SK-MEL-5 (cell line): ENCODE measurements at regions not wholly inside any gene's neighbourhood (a gene's known extent, or its start where the extent isn't known, plus 50 kb on each side); places are given as distances from the start of the nearest gene placed in this dataset.
"Not testable (repeated sequence)": the region's sequence is repeated elsewhere in the genome, so short reads cannot be mapped to it uniquely, and the experiment has no call there.

ENCODE experiments used
- DNase-seq: peaks from one replicate; pipeline ENCODE4 v3.0.0-alpha.2; 2016; ENCODE audit warnings: low read depth, low spot score
- in situ Hi-C: cut with HindIII; loops from 2 replicates; pipeline ENCODE4 v1.10.0; 2016; ENCODE audit warnings: low sequenced_read_pairs, high pct_unique_total_duplicates, low pct_unique_long_range_greater_than_20kb

DNA sequence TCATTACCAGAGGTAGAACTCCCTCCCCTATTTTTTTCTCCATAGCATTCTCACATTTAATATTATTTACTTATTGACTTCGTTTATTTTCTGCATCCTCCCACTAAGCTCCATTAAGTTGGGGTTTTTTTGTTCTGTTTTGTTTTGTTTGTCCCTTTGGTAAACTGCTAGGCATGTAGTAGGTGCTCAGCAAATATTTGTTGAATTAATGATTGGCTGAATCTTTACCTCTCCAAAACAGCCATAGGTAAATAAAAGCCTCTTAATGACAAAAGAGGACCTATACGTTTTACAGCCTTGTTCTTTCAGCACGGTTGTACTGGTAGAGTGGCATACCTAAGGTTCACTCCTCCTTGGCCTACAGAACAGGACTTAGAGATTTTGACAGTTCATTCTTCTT, 52.0 kb downstream of the PRORP start:
- no peak for DNase-seq
- in situ Hi-C loops, result no loop called here

DNA sequence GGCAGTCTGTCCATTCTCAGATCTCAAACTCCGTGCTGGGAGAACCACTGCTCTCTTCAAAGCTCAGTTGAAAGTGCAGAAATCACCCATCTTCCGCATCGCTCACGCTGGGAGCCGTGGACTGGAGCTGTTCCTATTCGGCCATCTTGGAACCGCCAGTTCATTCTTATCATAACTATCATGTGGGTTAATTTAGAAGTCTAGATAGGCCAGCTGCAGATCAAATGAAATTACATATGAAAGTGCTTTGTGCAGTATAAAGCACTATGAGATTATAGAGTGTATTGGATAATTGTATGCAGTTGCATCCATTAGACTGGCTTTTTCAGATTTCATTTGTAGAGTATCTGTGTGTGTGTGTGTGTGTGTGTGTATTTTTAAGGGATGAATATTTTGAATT, 57.8 kb downstream of the PRORP start:
- in situ Hi-C loops, result no loop called here
- DNase-seq, result no peak

DNA sequence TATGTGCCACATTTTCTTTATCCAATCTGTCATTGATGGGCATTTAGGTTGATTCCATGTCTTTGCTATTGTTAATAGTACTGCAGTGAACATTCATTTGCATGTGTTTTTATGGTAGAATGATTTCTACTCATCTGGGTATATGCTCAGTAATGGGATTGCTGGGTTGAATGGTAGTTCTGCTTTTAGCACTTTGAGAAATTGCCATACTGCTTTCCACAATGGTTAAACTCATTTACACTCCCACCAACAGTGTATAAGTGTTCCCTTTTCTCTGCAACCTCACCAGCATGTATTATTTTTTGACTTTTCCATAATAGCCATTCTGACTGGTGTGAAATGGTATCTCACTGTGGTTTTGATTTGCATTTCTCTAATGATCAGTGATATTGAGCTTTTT, 62.5 kb downstream of the PRORP start:
- DNase-seq, in situ Hi-C loops: not testable (repeated sequence)

DNA sequence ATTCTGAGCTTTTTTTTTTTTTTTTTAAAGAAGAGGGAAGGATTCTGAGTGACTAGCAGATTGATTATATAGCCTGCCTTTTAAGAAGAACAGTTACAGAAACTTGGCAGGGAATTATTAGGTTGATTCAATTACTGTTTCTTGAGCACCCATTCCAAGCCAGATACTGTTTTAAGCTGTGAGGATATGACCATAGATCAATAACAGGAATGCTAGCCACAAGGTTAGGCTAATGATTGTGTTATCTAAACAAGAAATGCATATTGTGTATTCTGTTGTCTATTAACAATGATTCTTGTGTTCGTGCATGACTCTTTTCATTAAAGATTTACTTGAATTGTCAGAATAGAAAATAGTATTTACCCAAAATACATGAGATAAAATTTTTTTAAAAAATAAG, 67.1 kb downstream of the PRORP start:
- in situ Hi-C loops, result no loop called here
- DNase-seq, result no peak

DNA sequence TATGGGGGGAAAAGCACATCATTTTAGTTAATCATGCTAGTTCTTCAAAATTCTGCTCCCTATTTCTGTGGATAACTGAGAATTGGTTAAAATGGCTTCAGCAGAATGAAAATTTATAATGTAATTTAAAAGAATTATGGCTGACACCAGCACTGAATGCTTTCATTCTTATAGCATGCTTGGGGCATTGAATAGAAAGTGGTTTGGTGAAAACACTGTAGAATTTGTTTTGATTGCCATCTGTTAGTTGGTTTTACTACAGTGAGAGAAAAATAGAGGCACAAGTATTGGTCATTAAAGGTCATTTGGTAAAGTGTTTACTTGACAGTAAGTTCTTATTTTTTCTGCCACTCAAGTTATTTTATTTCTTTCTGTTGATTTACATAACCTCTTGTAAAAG, 70.8 kb downstream of the PRORP start:
- DNase-seq, result peak; percentile 57
- in situ Hi-C loops, result no loop called here

DNA sequence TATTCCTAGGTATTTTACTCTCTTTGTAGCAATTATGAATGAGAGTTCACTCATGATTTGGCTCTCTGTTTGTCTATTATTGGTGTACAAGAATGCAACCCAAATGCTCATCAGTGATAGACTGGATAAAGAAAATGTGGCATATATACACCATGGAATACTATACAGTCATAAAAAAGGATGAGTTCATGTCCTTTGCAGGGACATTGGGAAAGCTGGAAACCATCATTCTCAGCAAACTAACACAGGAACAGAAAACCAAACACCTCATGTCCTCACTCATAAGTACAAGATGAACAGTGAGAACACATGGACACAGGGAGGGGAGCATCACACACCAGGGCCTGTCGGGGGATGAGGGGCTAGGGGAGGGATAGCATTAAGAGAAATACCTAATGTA, 71.8 kb downstream of the PRORP start:
- in situ Hi-C loops, DNase-seq: not testable (repeated sequence)

DNA sequence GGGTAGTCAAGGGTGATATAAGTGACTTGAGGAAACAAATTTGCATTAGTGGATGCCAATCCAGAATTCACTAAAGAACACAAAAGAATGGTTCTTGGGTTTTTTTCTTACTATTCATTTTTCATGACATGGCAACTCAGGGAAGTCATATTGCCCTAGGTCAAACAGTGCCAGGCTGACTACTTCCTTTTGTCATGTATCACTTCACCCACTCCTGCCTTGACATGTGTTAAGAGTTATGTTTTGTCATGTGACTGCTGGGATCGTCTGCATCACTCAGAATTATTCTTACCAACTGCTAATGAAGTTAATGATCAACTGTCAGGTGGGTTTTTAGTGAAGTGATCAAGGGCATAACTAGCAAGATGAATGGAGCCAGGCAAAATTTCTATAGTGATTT, 74.2 kb downstream of the PRORP start:
- DNase-seq, result peak; percentile 54
- in situ Hi-C loops, result no loop called here

DNA sequence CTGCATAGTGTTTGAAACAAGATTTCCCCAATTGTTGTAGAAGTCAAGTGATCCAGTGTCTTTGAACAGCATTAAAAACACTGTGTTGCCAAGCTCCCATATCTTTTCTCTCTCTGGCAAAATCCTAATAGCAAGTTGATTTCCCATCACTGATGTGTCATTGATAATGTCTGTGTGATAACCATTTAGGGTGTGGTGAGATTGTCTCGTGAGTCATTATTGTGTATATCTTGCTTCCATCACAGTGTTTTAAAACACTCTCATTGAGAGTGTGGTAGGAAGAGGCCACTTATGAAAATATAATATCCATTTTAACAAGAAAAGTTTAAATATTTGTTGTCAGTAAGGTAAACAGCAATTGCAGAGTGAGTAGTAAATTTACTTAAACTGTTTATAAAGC, 74.7 kb downstream of the PRORP start:
- in situ Hi-C loops, result no loop called here
- no peak for DNase-seq

DNA sequence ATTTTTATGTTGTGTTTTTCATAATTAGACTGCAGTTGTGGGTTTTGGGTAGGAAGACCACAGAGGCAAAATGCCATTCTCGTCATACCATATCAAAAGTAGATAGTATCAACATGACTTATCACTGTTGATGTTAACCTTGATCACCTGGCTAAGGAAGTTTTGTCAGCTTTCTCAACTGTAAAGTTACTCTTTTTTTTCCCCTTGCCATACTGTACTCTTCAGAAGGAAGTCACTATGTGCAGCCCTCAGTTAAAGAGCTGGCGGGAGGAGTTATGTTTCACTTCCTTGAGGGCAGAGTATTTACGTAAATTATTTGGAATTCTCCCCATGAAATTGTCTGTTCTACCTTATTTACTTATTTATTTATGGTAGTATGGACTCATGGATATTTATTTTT, 78.7 kb downstream of the PRORP start:
- in situ Hi-C loops, result no loop called here
- no peak for DNase-seq

DNA sequence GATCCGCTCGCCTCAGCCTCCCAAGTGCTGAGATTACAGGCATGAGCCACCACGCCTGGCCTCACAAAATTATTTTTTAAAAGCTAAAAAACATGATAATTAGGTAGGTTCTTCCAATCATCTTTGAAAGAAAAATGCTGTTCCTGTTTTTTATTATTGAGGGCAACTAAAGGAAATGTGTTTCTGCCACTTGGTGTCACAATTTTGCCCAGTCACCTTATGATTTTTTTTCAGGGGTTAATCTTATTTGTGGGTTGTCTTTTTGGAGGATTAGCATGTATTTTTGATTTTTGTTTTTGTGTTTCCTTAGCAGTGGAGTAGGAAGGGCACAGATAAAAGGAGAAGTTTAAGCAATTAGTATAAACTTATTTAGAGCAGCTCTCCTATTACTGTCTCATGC, 79.8 kb downstream of the PRORP start:
- no peak for DNase-seq
- in situ Hi-C loops, result no loop called here

DNA sequence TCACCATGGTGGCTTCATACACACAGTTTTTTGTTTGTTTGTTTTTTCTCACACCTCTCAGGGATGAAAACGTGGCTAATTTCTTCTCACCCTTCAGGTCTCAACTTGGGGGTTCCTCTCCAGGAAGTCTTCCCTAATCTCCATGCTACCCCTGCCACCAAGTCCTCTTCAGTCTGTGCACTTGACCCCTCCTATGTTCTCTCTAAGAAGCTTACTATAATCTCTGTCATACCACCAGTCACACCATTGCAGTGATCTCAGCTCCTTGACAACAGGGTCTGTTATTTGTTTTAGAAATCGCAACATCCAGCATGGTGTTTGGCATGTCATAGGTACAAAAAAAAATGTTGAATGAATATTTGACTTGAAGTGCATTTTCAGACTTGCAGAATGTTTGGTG, 83.4 kb downstream of the PRORP start:
- in situ Hi-C loops, result no loop called here
- DNase-seq, result no peak

DNA sequence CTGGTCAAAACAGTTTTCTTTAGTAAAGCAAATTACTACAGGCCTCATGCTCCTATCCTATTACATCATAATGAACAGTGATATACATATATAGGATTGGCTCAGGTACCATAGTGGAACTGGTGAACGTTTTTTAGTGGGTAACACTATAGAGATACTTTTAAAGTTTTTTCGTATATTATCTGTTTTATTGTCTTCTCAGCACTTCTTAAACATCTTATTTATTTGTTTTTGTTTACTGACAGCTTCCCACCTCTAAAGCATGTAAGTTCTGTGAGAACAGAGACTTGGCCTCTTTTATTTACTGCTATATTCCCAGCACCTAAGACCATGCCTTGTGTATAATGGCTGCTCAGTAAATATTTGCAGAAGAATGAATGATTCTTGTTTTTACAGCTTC, 81.1 kb upstream of the PSMA6 start:
- no peak for DNase-seq
- in situ Hi-C loops, result no loop called here

DNA sequence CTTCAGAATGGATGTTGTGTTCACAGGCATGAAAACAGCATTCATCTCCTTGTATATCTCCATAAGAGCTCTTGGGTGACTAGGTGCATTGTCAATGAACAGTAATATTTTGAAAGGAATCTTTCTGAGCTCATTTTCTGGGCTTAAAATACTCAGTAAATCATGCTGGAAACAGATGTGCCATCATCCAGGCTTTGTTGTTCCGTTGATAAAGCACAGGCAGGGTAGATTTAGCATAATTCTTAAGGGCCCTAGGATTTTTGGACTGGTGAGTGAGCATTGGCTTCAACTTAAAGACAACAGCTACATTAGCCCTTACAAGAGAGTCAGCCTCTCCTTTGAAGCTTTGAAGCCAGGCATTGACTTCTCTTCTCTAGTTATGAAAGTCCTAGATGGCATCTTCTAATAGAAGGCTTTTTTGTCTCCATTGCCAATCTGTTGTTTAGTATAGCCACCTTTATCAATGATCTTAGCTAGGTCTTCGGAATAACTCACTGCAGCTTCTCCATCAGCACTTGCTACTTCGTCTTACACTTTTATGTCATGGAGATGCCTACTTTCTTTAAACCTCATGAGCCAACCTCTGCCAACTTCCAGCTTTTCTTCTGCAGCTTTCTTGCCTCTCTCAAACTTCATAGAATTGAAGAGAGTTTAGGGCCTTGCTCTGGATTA, 79.6 kb upstream of the PSMA6 start:
- in situ Hi-C loops, result no loop called here
- DNase-seq, result no peak

DNA sequence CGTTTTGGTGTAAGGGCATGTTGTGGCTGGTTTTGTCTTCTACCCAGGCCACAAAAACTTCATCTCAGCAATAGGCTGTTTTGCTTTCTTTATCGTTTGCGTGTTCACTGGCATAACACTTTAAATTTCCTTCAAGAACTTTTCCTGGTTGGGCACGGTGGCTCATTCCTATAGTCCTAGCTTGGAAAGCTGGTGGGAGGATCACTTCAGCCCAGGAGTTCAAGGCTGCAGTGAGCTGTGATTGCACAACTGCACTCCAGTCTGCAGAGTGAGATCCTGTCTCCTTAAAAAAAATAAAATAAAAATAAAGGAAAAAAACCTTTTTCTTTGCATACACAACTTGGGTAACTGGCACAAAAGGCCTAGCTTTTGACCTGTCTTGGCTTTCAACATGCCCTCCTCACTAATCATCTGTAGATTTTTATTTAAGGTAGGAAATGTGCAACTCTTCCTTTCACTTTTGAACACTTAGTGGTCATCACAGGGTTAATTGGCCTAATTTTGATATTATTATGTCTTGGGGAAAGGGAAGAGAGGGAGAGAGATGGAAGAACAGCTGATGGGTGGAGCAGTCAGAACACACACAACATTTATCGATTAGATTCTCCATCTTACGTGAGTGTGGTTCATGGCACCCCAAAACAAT, 78.9 kb upstream of the PSMA6 start:
- in situ Hi-C loops, result no loop called here
- no peak for DNase-seq

DNA sequence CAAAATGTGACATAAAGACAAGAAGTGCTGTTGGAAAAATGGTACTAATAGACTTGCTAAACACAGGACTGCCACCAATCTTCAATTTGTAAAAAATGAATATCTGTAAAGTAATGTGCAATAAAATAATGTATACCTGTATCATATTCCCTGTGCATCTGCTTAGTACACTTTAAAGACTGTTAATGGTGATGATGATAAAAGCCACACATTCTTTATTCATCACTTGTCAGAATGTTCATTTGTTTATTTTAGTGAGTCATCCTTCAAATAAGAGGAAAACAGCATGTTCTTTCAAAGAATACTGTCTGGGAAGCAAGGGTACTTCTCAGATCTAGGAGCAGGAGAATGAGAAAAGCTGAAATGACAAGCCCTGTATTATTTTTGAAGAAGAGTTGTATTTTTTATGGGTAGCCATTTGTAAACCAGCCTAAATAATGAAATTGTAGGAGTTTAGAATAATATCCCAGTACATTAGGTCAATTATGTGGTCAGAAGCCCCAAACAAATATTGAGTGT, 78.3 kb upstream of the PSMA6 start:
- in situ Hi-C loops, result no loop called here
- DNase-seq, result peak; percentile 51

DNA sequence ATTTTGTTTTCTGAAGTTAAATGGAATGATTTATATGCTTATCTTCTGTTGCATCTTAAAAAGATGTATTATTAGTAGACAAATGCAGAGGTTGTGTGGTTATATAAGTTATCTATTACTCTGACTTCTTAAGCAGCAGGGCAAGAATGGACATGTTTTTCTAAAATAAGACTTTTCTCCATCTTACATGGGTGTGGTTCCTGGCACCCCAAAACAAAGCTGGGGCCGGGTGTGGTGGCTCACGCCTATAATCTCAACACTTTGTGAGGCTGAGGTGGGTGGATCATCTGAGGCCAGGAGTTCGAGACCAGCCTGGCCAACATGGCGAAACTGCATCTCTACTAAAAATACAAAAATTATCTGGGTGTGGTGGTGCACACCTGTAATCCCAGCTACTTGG, 77.8 kb upstream of the PSMA6 start:
- DNase-seq, in situ Hi-C loops: not testable (repeated sequence)

DNA sequence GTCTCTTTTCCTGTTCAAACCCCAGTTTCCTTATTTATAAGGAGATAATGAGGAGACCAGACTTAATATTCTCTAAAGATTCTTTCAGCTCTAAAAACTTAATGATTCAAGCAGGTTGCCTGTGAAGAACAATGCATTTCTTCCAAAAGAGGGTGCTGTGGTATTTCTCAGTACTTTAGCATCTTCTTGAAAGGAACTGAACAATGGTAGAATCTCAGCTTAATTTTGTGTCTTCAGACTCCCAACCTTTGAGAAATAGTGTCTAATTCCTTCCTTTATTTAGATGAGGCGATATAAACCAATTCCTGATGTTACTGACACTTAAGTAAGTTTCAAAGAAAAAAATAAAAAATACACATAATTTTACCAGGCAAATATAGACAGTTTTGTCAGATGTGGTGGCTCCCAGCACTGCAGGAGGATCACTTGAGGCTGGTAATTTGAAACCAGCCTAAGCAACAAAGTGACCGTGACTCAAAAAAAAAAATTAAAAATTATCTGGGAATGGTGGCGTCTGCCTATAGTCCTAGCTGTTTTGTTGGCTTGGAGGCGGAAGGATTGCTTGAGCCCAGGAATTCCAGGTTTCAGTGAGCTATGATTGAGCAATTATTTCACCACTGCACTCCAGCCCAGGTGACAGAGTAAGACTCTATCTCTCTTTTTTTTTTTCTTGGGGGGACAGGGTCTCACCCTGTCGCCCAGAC, 76.9 kb upstream of the PSMA6 start:
- DNase-seq, result peak; percentile 39
- in situ Hi-C loops, result no loop called here

DNA sequence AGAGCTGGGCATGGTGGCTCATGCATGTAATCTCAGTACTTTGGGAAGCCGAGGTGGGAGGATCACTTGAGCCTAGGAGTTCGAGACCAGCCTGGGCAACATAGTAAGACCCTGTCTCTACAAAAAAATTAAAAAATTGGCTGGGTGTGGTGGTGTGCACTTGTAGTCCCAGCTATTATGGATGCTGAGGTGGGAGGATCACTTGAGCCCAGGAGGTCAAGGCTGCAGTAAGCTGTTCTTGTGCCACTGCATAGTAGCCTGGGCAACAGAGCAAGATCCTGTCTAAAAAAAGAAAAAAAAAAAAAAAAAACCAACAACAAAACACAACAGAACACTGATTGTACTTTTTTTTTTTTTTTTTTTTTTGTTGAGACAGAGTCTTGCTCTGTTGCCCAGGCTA, 74.0 kb upstream of the PSMA6 start:
- in situ Hi-C loops, DNase-seq: not testable (repeated sequence)

DNA sequence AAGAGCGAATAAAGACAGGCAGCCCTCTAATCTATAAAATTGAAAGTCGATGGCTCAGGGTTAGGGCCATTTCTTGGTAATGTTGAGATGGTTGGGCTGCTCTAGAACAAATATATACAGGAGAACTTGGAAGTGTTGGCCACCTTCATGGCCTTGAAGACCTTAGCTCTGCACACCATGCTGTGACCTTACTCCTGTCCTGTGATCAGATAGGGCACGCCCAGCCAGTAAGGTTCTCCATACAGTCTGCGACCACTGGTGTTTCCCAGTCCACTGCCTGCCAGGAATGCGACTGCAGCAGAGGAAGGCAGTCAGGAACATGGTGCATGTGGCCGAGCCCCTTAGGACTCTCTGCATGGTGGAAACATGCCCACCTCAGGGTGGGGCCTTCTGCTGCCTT, 73.2 kb upstream of the PSMA6 start:
- DNase-seq, result no peak
- in situ Hi-C loops, result no loop called here
